ENCODE measurements at regions not wholly inside any gene's neighbourhood (a gene's known extent, or its start where the extent isn't known, plus 50 kb on each side); places are given as distances from the start of the nearest gene placed in this dataset.

- dilution Hi-C loops (cut with MboI; ENCODE audit: extremely low pct_ligation_motif_present, low sequenced_read_pairs) (no loop called here), intact Hi-C loops (cut with micrococcal nuclease) (no loop called here)
- no peaks in the 10 kb centered on the region for H3K4me1 ChIP-seq (ENCODE audit: control insufficient read depth, extremely low read depth, insufficient read depth, low read length)
- no peaks in the 10 kb centered on the region for H3K79me2 ChIP-seq (ENCODE audit: control insufficient read depth, insufficient read depth, low read length)
- BruUV-seq (replicated peaks) = no TSS peak
- CTCF ChIA-PET = no interaction called here
- H2AFZ ChIP-seq (ENCODE audit: low read depth, low read length) = no peak overlapping the region
- no peaks in the 10 kb centered on the region for H3K27me3 ChIP-seq (ENCODE audit: control insufficient read depth in 2 of 2, insufficient read depth in 2 of 2, low read length in 2 of 2)
- no peak overlapping the region for H3K9ac ChIP-seq (replicated peaks; ENCODE audit: extremely low read depth, insufficient read depth, low read length)
- H4K20me1 ChIP-seq (replicated peaks; ENCODE audit: control insufficient read depth, extremely low read depth, insufficient read depth, low read length) = no peaks in the 10 kb centered on the region
- TF ChIP-seq MYC (IDR thresholded peaks at IDR 0.05; ENCODE audit: low read depth, low read length) (no peak), GATA2 (IDR thresholded peaks at IDR 0.05; ENCODE audit: insufficient read depth, insufficient read length, low read depth, low read length) (no peak), JUN (IDR thresholded peaks at IDR 0.05; ENCODE audit: borderline replicate concordance, insufficient read depth, insufficient read length, low read depth) (no peak), FOS (IDR thresholded peaks at IDR 0.05; ENCODE audit: borderline replicate concordance, insufficient read depth, low read length) (no peak), POLR2A (IDR thresholded peaks at IDR 0.05; ENCODE audit: low read depth, low read length) (no peak), EZH2 (IDR thresholded peaks at IDR 0.05; ENCODE audit: borderline replicate concordance, low read depth, low read length, severe bottlenecking) (no peak), POLR2AphosphoS5 (IDR thresholded peaks at IDR 0.05; ENCODE audit: insufficient read depth, low read depth, low read length) (no peak), CTCF (IDR thresholded peaks at IDR 0.05; ENCODE audit: extremely low read depth in 1 of 2, insufficient read depth in 1 of 2, low read depth in 1 of 2, low read length in 2 of 2) (no peak), MAX (IDR thresholded peaks at IDR 0.05; ENCODE audit: insufficient read depth, insufficient read length) (no peak)
- H3K27ac ChIP-seq (ENCODE audit: insufficient read depth, low read depth, low read length) = no peak overlapping the region
- no peaks in the 10 kb centered on the region for H3K9me1 ChIP-seq (replicated peaks; ENCODE audit: control insufficient read depth, extremely low read depth, insufficient read depth, low read length)
- H3K36me3 ChIP-seq (ENCODE audit: control insufficient read depth in 2 of 2, extremely low read depth in 1 of 2, insufficient read depth in 2 of 2, low read length in 2 of 2) = no peaks in the 10 kb centered on the region
- no peak overlapping the region for H3K4me3 ChIP-seq (replicated peaks in 1 of 3; ENCODE audit: insufficient read depth in 1 of 3, low read depth in 1 of 3, low read length in 3 of 3)
- DNase-seq (ENCODE audit: low read depth, low spot score) (no peak), FAIRE-seq (no peak)
- H3K9me3 ChIP-seq (replicated peaks; ENCODE audit: control insufficient read depth, insufficient read depth, low read length) = no peaks in the 10 kb centered on the region
- H3K4me2 ChIP-seq (ENCODE audit: insufficient read depth, low read length) = no peak overlapping the region
- POLR2A ChIA-PET = no interaction called here
These were observed 107.7 kb upstream of the LRPAP1 start for GRCh38 chr4:3639613-3640586.

Data from endothelial cell of umbilical vein (primary cell).